IMR-90 (cell line): ENCODE measurements at regions not wholly inside any gene's neighbourhood (a gene's known extent, or its start where the extent isn't known, plus 50 kb on each side); places are given as distances from the start of the nearest gene placed in this dataset.

Experiments used
- ATAC-seq: fragments of 200-7000 bp; cut with Tn5 transposase; 2 replicates; pipeline ENCODE4 v1.9.1; 2020; ENCODE audit warnings: low read depth, mild to moderate bottlenecking, moderate library complexity
- BruUV-seq: library from RNA; stranded (reverse); fragments of 400-500 nt; replicated peaks from 2 replicates; lab custom pipeline; 2021; lab: Mats Ljungman, UMichigan
- CTCF ChIA-PET: fragments of 300-600 bp; formaldehyde crosslinking; extraction: SDS; loops from one replicate; lab custom pipeline; 2021; ENCODE audit warnings: antibody characterized with exemption; lab: Yijun Ruan, JAX
- POLR2A ChIA-PET: fragments of 300-600 bp; sonication (Branson Sonifier 250); formaldehyde crosslinking; loops from one replicate; lab custom pipeline; 2022; ENCODE audit warnings: antibody characterized with exemption; ENCODE audit not compliant: unreplicated experiment; lab: Charles Lee
- DNase-seq: peaks from one replicate; pipeline ENCODE4 v3.0.0; 2013
- H2AFZ ChIP-seq: replicated peaks from 2 replicates; pipeline ENCODE3; 2013; ENCODE audit warnings: low read length, mild to moderate bottlenecking; ENCODE audit not compliant: poor library complexity
- H2AK5ac ChIP-seq: 2 replicates; pipeline ENCODE4 v1.6.1; 2013; ENCODE audit warnings: low read depth, low read length, inconsistent platforms
- H2AK9ac ChIP-seq: replicated peaks from 2 replicates; pipeline ENCODE3; 2013; ENCODE audit warnings: mild to moderate bottlenecking, low read depth, low read length, moderate library complexity; ENCODE audit not compliant: poor library complexity
- H2BK120ac ChIP-seq: 2 replicates; pipeline ENCODE4 v1.6.1; 2013; ENCODE audit warnings: low read depth, low read length, inconsistent platforms
- H2BK15ac ChIP-seq: 3 replicates; pipeline ENCODE4 v1.6.1; 2013; ENCODE audit warnings: low read depth, low read length, inconsistent platforms
- H2BK20ac ChIP-seq: 2 replicates; pipeline ENCODE4 v1.6.1; 2013; ENCODE audit warnings: low read depth, mild to moderate bottlenecking, inconsistent platforms, low read length, moderate library complexity
- H2BK5ac ChIP-seq: 2 replicates; pipeline ENCODE4 v1.6.1; 2013; ENCODE audit warnings: mild to moderate bottlenecking, low read depth, low read length, inconsistent platforms; ENCODE audit not compliant: poor library complexity, severe bottlenecking
- H3K14ac ChIP-seq: replicated peaks from 2 replicates; pipeline ENCODE4 v1.6.1; 2013; ENCODE audit warnings: low read depth, low read length, inconsistent platforms
- H3K18ac ChIP-seq: 2 replicates; pipeline ENCODE4 v1.6.1; 2013; ENCODE audit warnings: low read depth, low read length, control low read depth
- H3K23ac ChIP-seq: 2 replicates; pipeline ENCODE4 v1.6.1; 2013; ENCODE audit warnings: low read depth, low read length, inconsistent platforms
- H3K27ac ChIP-seq: 2 replicates; pipeline ENCODE4 v1.5.1; 2013; ENCODE audit warnings: mild to moderate bottlenecking, control low read depth, low read length; ENCODE audit not compliant: insufficient read depth
- H3K27me3 ChIP-seq: 2 replicates; pipeline ENCODE4 v1.6.1; 2013; ENCODE audit warnings: low read length; ENCODE audit not compliant: control insufficient read depth, insufficient read depth
- H3K36me3 ChIP-seq: 2 replicates; pipeline ENCODE4 v1.6.1; 2013; ENCODE audit warnings: low read length, mixed read lengths; ENCODE audit not compliant: control insufficient read depth, insufficient read depth
- H3K4ac ChIP-seq: 2 replicates; pipeline ENCODE4 v1.6.1; 2013; ENCODE audit warnings: low read depth, low read length, inconsistent platforms
- H3K4me1 ChIP-seq: 2 replicates; pipeline ENCODE4 v1.6.1; 2013; ENCODE audit warnings: low read length, mixed read lengths; ENCODE audit not compliant: control insufficient read depth, insufficient read depth
- H3K4me2 ChIP-seq: 2 replicates; pipeline ENCODE4 v1.6.1; 2013; ENCODE audit warnings: low read depth, mild to moderate bottlenecking, control low read depth, low read length, moderate library complexity
- H3K4me3 ChIP-seq: 2 replicates; pipeline ENCODE4 v1.5.1; 2013; ENCODE audit warnings: low read depth, mild to moderate bottlenecking, control low read depth, low read length, moderate library complexity; ENCODE audit not compliant: insufficient read depth
- H3K56ac ChIP-seq: 2 replicates; pipeline ENCODE4 v1.6.1; 2013; ENCODE audit warnings: low read length, inconsistent platforms; ENCODE audit not compliant: insufficient read depth; ENCODE audit errors: extremely low read depth
- H3K79me1 ChIP-seq, 2 experiments: 2 replicates each; pipeline ENCODE4 v1.6.1; 2013; ENCODE audit warnings: low read length in 2 of 2, inconsistent platforms in 1 of 2, low read depth in 1 of 2
- H3K9ac ChIP-seq: 2 replicates; pipeline ENCODE4 v1.6.1; 2013; ENCODE audit warnings: low read depth, low read length, control low read depth
- H3K9me1 ChIP-seq: 2 replicates; pipeline ENCODE4 v1.6.1; 2013; ENCODE audit warnings: low read length, inconsistent platforms; ENCODE audit not compliant: insufficient read depth
- H3K9me3 ChIP-seq: 2 replicates; pipeline ENCODE4 v1.6.1; 2013; ENCODE audit warnings: low read length; ENCODE audit not compliant: control insufficient read depth, insufficient read depth
- H4K20me1 ChIP-seq: 2 replicates; pipeline ENCODE4 v1.6.1; 2013; ENCODE audit warnings: low read length, inconsistent platforms; ENCODE audit not compliant: insufficient read depth
- H4K5ac ChIP-seq: 2 replicates; pipeline ENCODE4 v1.6.1; 2013; ENCODE audit warnings: mild to moderate bottlenecking, low read depth, low read length, control low read depth
- H4K8ac ChIP-seq, 2 experiments: 2 replicates each; pipeline ENCODE4 v1.6.1; 2013; ENCODE audit warnings: low read depth in 2 of 2, low read length in 2 of 2, control low read depth in 1 of 2, inconsistent platforms in 1 of 2
- H4K91ac ChIP-seq: 2 replicates; pipeline ENCODE4 v1.6.1; 2013; ENCODE audit warnings: low read depth, low read length, inconsistent platforms; ENCODE audit not compliant: insufficient read depth
- BHLHE40 ChIP-seq: fragments of 150-350 bp; IDR thresholded peaks from 2 replicates; pipeline ENCODE4 v1.6.1; 2016; ENCODE audit warnings: mild to moderate bottlenecking, low read depth, low read length
- CEBPB ChIP-seq: IDR thresholded peaks from 2 replicates; pipeline ENCODE4 v1.6.1; 2012; ENCODE audit warnings: low read depth, low read length, improper control_type of control experiment
- CHD1 ChIP-seq: IDR thresholded peaks from 2 replicates; pipeline ENCODE4 v1.6.1; 2012; ENCODE audit warnings: low read depth, low read length, improper control_type of control experiment
- FOS ChIP-seq: fragments of 150-350 bp; IDR thresholded peaks from 2 replicates; pipeline ENCODE4 v1.6.1; 2016; ENCODE audit warnings: low read depth, low read length
- MAZ ChIP-seq: IDR thresholded peaks from 2 replicates; pipeline ENCODE4 v1.6.1; 2012; ENCODE audit warnings: low read depth, mild to moderate bottlenecking, low read length, improper control_type of control experiment, moderate library complexity, borderline replicate concordance
- MXI1 ChIP-seq: IDR thresholded peaks from 2 replicates; pipeline ENCODE4 v1.6.1; 2012; ENCODE audit warnings: low read depth, mild to moderate bottlenecking, low read length, moderate library complexity, borderline replicate concordance
- RAD21 ChIP-seq: IDR thresholded peaks from 2 replicates; pipeline ENCODE4 v1.6.1; 2012; ENCODE audit warnings: low read length, improper control_type of control experiment
- RFX5 ChIP-seq: IDR thresholded peaks from 2 replicates; pipeline ENCODE4 v1.8.0; 2012; ENCODE audit warnings: low read depth, mild to moderate bottlenecking, low read length, moderate library complexity
- SMC3 ChIP-seq: fragments of 150-350 bp; IDR thresholded peaks from 2 replicates; pipeline ENCODE4 v1.6.1; 2016; ENCODE audit warnings: low read depth, mild to moderate bottlenecking, antibody characterized with exemption, low read length, moderate library complexity
- whole genome bisulfite sequencing, 2 experiments: methylation state at CpG; one replicate each; pipeline versions ENCODE4 v1.1.5 to v1.1.7; 2013; ENCODE audit warnings: missing lambda C conversion rate in 2 of 2; ENCODE audit not compliant: insufficient read length in 1 of 2; ENCODE audit errors: extremely low coverage in 2 of 2; 5-methylcytosine and 5-hydroxymethylcytosine counted together
- dilution Hi-C: fragments of 300-500 bp; cut with HindIII; formaldehyde crosslinking; loops from one replicate; pipeline ENCODE4 v1.14.3; 2018; ENCODE audit warnings: low sequenced_read_pairs; ENCODE audit not compliant: unreplicated experiment
- in situ Hi-C: fragments of 300-500 bp; cut with MboI; formaldehyde crosslinking; loops from 3 replicates; pipeline ENCODE4 v1.14.3; 2019; ENCODE audit warnings: low sequenced_read_pairs, inconsistent platforms, mixed read lengths
- intact Hi-C: fragments of 100-400 bp; cut with micrococcal nuclease; formaldehyde crosslinking; loops from 2 replicates; pipeline ENCODE4 v1.10.0; 2022
- TF ChIP-seq, protein P1 (sequence below): conservative IDR thresholded peaks from 2 replicates; pipeline ENCODE4 v1.5.1; 2012; ENCODE audit warnings: mild to moderate bottlenecking, low read depth, low read length, improper control_type of control experiment
- TF ChIP-seq, protein P2 (sequence below): fragments of 150-350 bp; IDR thresholded peaks from 2 replicates; pipeline ENCODE4 v1.6.1; 2017; ENCODE audit warnings: mild to moderate bottlenecking, antibody characterized with exemption, low read length, low read depth

DNA sequence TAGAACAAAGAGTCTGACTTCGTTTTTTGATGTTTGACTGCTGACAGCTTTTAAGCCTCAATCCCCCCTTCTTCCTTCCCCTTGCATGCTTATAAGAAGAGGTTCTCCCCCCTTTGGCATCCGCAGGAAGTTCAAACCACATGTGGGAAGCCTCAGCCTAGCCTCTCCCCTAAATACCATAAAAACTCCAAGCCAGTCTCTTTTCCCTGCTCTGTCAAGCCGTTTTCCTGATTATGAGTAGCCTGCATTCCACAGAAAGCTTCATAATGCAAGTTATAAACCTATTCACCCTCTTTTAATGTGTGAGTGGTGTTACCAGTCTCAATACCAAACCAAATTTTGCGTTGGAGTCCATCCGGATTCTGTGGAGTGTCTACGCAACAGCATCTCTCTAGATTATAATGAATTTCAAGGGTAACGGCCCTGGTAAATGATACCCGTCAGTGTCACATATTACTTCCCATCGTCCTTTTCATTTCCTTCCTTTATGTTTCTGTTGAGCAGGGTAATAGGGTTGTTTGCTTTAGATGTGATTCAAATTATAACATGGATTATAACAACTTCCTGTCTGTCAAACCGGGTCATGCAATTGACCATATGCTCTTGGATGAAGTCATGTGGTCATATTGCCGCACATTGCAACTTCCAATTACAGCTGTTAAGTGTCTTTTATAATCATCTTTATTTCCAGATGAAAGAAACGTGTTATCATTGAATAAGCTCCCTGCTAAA is 717.5 kb downstream of the RWDD3 start:
- no peaks in the 10 kb centered on the region for H3K27me3 ChIP-seq
- H3K4ac ChIP-seq: no peak overlapping the region
- no peak overlapping the region for H2BK20ac ChIP-seq
- no peak overlapping the region for H2AK9ac ChIP-seq
- no peaks in the 10 kb centered on the region for H3K9me1 ChIP-seq
- no peak overlapping the region for H4K91ac ChIP-seq
- ATAC-seq (no peak), DNase-seq (no peak)
- no peak overlapping the region for H4K8ac ChIP-seq
- CTCF ChIA-PET: no interaction called here
- H3K23ac ChIP-seq: no peak overlapping the region
- H3K36me3 ChIP-seq: no peaks in the 10 kb centered on the region
- no peaks in the 10 kb centered on the region for H3K79me1 ChIP-seq
- dilution Hi-C loops: no loop called here
- no peak overlapping the region for H3K56ac ChIP-seq
- in situ Hi-C loops: no loop called here
- WGBS, 2 experiments: no CpG with 5 or more reads among the region's 12 CpGs
- H3K4me1 ChIP-seq: no peaks in the 10 kb centered on the region
- H3K27ac ChIP-seq: no peak overlapping the region
- H3K4me2 ChIP-seq: no peak overlapping the region
- BruUV-seq: no TSS peak
- H3K9ac ChIP-seq: no peak overlapping the region
- TF ChIP-seq SMC3 (no peak), MAZ (no peak), FOS (no peak), CEBPB (no peak), RFX5 (no peak), BHLHE40 (no peak), RAD21 (no peak), MXI1 (no peak), CHD1 (no peak)
- TF ChIP-seq, protein P1, sequence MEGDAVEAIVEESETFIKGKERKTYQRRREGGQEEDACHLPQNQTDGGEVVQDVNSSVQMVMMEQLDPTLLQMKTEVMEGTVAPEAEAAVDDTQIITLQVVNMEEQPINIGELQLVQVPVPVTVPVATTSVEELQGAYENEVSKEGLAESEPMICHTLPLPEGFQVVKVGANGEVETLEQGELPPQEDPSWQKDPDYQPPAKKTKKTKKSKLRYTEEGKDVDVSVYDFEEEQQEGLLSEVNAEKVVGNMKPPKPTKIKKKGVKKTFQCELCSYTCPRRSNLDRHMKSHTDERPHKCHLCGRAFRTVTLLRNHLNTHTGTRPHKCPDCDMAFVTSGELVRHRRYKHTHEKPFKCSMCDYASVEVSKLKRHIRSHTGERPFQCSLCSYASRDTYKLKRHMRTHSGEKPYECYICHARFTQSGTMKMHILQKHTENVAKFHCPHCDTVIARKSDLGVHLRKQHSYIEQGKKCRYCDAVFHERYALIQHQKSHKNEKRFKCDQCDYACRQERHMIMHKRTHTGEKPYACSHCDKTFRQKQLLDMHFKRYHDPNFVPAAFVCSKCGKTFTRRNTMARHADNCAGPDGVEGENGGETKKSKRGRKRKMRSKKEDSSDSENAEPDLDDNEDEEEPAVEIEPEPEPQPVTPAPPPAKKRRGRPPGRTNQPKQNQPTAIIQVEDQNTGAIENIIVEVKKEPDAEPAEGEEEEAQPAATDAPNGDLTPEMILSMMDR: no peak
- TF ChIP-seq, protein P2, sequence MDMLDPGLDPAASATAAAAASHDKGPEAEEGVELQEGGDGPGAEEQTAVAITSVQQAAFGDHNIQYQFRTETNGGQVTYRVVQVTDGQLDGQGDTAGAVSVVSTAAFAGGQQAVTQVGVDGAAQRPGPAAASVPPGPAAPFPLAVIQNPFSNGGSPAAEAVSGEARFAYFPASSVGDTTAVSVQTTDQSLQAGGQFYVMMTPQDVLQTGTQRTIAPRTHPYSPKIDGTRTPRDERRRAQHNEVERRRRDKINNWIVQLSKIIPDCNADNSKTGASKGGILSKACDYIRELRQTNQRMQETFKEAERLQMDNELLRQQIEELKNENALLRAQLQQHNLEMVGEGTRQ: no peak
- no peak overlapping the region for H2BK120ac ChIP-seq
- H2AK5ac ChIP-seq: no peak overlapping the region
- no peak overlapping the region for H3K4me3 ChIP-seq
- no peak overlapping the region for H3K18ac ChIP-seq
- H2AFZ ChIP-seq: no peak overlapping the region
- H3K14ac ChIP-seq: no peak overlapping the region
- H3K9me3 ChIP-seq: no peaks in the 10 kb centered on the region
- intact Hi-C loops: loop anchor here (10.0 kb wide), 1 partner anchor 773 kb away; the partner anchor contains the start of gene PTBP2
- H2BK15ac ChIP-seq: no peak overlapping the region
- no peaks in the 10 kb centered on the region for H4K20me1 ChIP-seq
- POLR2A ChIA-PET: no interaction called here
- H4K5ac ChIP-seq: no peak overlapping the region
- no peak overlapping the region for H2BK5ac ChIP-seq
